HUES6 (cell line): ENCODE measurements at regions not wholly inside any gene's neighbourhood (a gene's known extent, or its start where the extent isn't known, plus 50 kb on each side); places are given as distances from the start of the nearest gene placed in this dataset.

Source experiments
- H3K27ac ChIP-seq: 2 replicates; pipeline ENCODE4 v1.7.0; 2013; ENCODE audit warnings: low read depth, mild to moderate bottlenecking, low read length, inconsistent platforms
- H3K27me3 ChIP-seq: 2 replicates; pipeline ENCODE4 v1.6.1; 2013; ENCODE audit warnings: low read length; ENCODE audit not compliant: control insufficient read depth, insufficient read depth
- H3K36me3 ChIP-seq: 2 replicates; pipeline ENCODE4 v1.6.1; 2013; ENCODE audit warnings: low read length; ENCODE audit not compliant: control insufficient read depth, insufficient read depth
- H3K4me1 ChIP-seq: 2 replicates; pipeline ENCODE4 v1.6.1; 2013; ENCODE audit warnings: low read length; ENCODE audit not compliant: control insufficient read depth, insufficient read depth
- H3K4me3 ChIP-seq: 2 replicates; pipeline ENCODE4 v1.5.1; 2013; ENCODE audit warnings: low read depth, low read length
- H3K9ac ChIP-seq: one replicate; pipeline ENCODE4 v1.6.1; 2013; ENCODE audit warnings: mild to moderate bottlenecking, low read length
- H3K9me3 ChIP-seq: 2 replicates; pipeline ENCODE4 v1.6.1; 2013; ENCODE audit warnings: low read depth, low read length; ENCODE audit not compliant: control insufficient read depth, insufficient read depth

- H3K9me3 ChIP-seq = no peaks in the 10 kb centered on the region
- H3K9ac ChIP-seq = no peak overlapping the region
- no peak overlapping the region for H3K27ac ChIP-seq
- H3K4me1 ChIP-seq = peaks cover 9% of the 10 kb centered on the region; the same call in 1 of the 2 replicates
- H3K36me3 ChIP-seq = no peaks in the 10 kb centered on the region
- H3K27me3 ChIP-seq = peaks cover 18% of the 10 kb centered on the region; the same call in 1 of the 2 replicates
- H3K4me3 ChIP-seq = no peak overlapping the region
These were observed 230.7 kb upstream of the PRKD1 start for GRCh38 chr14:30158299-30158698.

- no peak overlapping the region for H3K9ac ChIP-seq
- no peaks in the 10 kb centered on the region for H3K9me3 ChIP-seq
- no peaks in the 10 kb centered on the region for H3K36me3 ChIP-seq
- peaks cover 17% of the 10 kb centered on the region; the same call in 1 of the 2 replicates for H3K27me3 ChIP-seq
- H3K4me1 ChIP-seq = peaks cover 9% of the 10 kb centered on the region; the same call in 1 of the 2 replicates
- no peak overlapping the region for H3K4me3 ChIP-seq
- no peak overlapping the region for H3K27ac ChIP-seq
These were observed 231.7 kb upstream of the PRKD1 start for GRCh38 chr14:30159374-30159773.

GRCh38 chr14:30160608-30161007, 233.0 kb upstream of the PRKD1 start:
- Histone ChIP-seq H3K27me3 (peaks cover 16% of the 10 kb centered on the region; the same call in 1 of the 2 replicates), H3K9me3 (no peaks in the 10 kb centered on the region), H3K9ac (no peak overlapping the region), H3K27ac (no peak overlapping the region), H3K4me1 (peaks cover 9% of the 10 kb centered on the region; the same call in 1 of the 2 replicates), H3K4me3 (no peak overlapping the region), H3K36me3 (no peaks in the 10 kb centered on the region)

GRCh38 chr14:30162066-30162465, 234.4 kb upstream of the PRKD1 start:
- peaks cover 16% of the 10 kb centered on the region; the same call in 1 of the 2 replicates for H3K27me3 ChIP-seq
- no peak overlapping the region for H3K27ac ChIP-seq
- H3K9me3 ChIP-seq = no peaks in the 10 kb centered on the region
- H3K9ac ChIP-seq = no peak overlapping the region
- H3K36me3 ChIP-seq = no peaks in the 10 kb centered on the region
- peaks cover 9% of the 10 kb centered on the region; the same call in 1 of the 2 replicates for H3K4me1 ChIP-seq
- no peak overlapping the region for H3K4me3 ChIP-seq

- 0 out of 2 replicates have a peak, but pooled peaks cover 1% of the 10 kb centered on the region for H3K27me3 ChIP-seq
- no peaks in the 10 kb centered on the region for H3K36me3 ChIP-seq
- no peaks in the 10 kb centered on the region for H3K4me1 ChIP-seq
- H3K9ac ChIP-seq = no peak overlapping the region
- H3K9me3 ChIP-seq = peaks cover 17% of the 10 kb centered on the region; the same call in 1 of the 2 replicates
- H3K4me3 ChIP-seq = no peak overlapping the region
- H3K27ac ChIP-seq = no peak overlapping the region
These were observed 237.6 kb upstream of the PRKD1 start for GRCh38 chr14:30165255-30165654.

GRCh38 chr14:30177781-30178180, 250.1 kb upstream of the PRKD1 start:
- H3K4me1 ChIP-seq = no peaks in the 10 kb centered on the region
- no peaks in the 10 kb centered on the region for H3K36me3 ChIP-seq
- no peak overlapping the region for H3K27ac ChIP-seq
- H3K9ac ChIP-seq = no peak overlapping the region
- no peak overlapping the region for H3K4me3 ChIP-seq
- no peaks in the 10 kb centered on the region for H3K27me3 ChIP-seq
- 0 out of 2 replicates have a peak, but pooled peaks cover under 1% of the 10 kb centered on the region for H3K9me3 ChIP-seq

GRCh38 chr14:30179381-30180130, 251.9 kb upstream of the PRKD1 start:
- no peaks in the 10 kb centered on the region for H3K4me1 ChIP-seq
- no peak overlapping the region for H3K9ac ChIP-seq
- H3K9me3 ChIP-seq = no peaks in the 10 kb centered on the region
- H3K27ac ChIP-seq = no peak overlapping the region
- no peaks in the 10 kb centered on the region for H3K36me3 ChIP-seq
- H3K4me3 ChIP-seq = no peak overlapping the region
- no peaks in the 10 kb centered on the region for H3K27me3 ChIP-seq

GRCh38 chr14:30180219-30180618, 252.6 kb upstream of the PRKD1 start:
- no peaks in the 10 kb centered on the region for H3K27me3 ChIP-seq
- no peak overlapping the region for H3K4me3 ChIP-seq
- H3K4me1 ChIP-seq = no peaks in the 10 kb centered on the region
- H3K9me3 ChIP-seq = no peaks in the 10 kb centered on the region
- H3K9ac ChIP-seq = no peak overlapping the region
- H3K27ac ChIP-seq = no peak overlapping the region
- no peaks in the 10 kb centered on the region for H3K36me3 ChIP-seq

- Histone ChIP-seq H3K9ac (no peak overlapping the region), H3K27me3 (no peaks in the 10 kb centered on the region), H3K4me1 (no peaks in the 10 kb centered on the region), H3K27ac (no peak overlapping the region), H3K4me3 (no peak overlapping the region), H3K36me3 (no peaks in the 10 kb centered on the region), H3K9me3 (no peaks in the 10 kb centered on the region)
These were observed 258.2 kb upstream of the PRKD1 start for GRCh38 chr14:30185832-30186231.

GRCh38 chr14:30191639-30192279, 264.1 kb upstream of the PRKD1 start:
- no peak overlapping the region for H3K4me3 ChIP-seq
- H3K9ac ChIP-seq = no peak overlapping the region
- H3K9me3 ChIP-seq = no peaks in the 10 kb centered on the region
- no peaks in the 10 kb centered on the region for H3K27me3 ChIP-seq
- H3K27ac ChIP-seq = no peak overlapping the region
- H3K4me1 ChIP-seq = 0 out of 2 replicates have a peak, but pooled peaks cover 9% of the 10 kb centered on the region
- H3K36me3 ChIP-seq = no peaks in the 10 kb centered on the region

GRCh38 chr14:30193101-30193500, 265.5 kb upstream of the PRKD1 start:
- Histone ChIP-seq H3K9me3 (no peaks in the 10 kb centered on the region), H3K4me3 (no peak overlapping the region), H3K27ac (no peak overlapping the region), H3K27me3 (no peaks in the 10 kb centered on the region), H3K36me3 (no peaks in the 10 kb centered on the region), H3K9ac (no peak overlapping the region), H3K4me1 (0 out of 2 replicates have a peak, but pooled peaks cover 9% of the 10 kb centered on the region)
